GM10248 (cell line): ENCODE measurements at regions not wholly inside any gene's neighbourhood (a gene's known extent, or its start where the extent isn't known, plus 50 kb on each side); places are given as distances from the start of the nearest gene placed in this dataset.

Experiments
- CTCF ChIA-PET: fragments of 300-600 bp; sonication (Branson Sonifier 250); formaldehyde crosslinking; extraction: SDS; loops from one replicate; lab custom pipeline; 2021; ENCODE audit warnings: antibody characterized with exemption; lab: Yijun Ruan, JAX
- POLR2A ChIA-PET: fragments of 350-650 bp; sonication (Branson Sonifier 250); formaldehyde crosslinking; extraction: SDS; loops from one replicate; lab custom pipeline; 2020; ENCODE audit warnings: antibody characterized with exemption; lab: Yijun Ruan, JAX
- DNase-seq: peaks from one replicate; pipeline ENCODE4 v3.0.0; 2012; ENCODE audit errors: extremely low spot score
- TF ChIP-seq, protein P1 (sequence below): IDR thresholded peaks from 2 replicates; pipeline ENCODE4 v1.5.1; 2012; ENCODE audit warnings: mild to moderate bottlenecking, low read depth; ENCODE audit errors: extremely low read depth, missing control alignments, control extremely low read depth

- ChIA-PET POLR2A (no interaction called here), CTCF (no interaction called here)
- TF ChIP-seq, protein P1, sequence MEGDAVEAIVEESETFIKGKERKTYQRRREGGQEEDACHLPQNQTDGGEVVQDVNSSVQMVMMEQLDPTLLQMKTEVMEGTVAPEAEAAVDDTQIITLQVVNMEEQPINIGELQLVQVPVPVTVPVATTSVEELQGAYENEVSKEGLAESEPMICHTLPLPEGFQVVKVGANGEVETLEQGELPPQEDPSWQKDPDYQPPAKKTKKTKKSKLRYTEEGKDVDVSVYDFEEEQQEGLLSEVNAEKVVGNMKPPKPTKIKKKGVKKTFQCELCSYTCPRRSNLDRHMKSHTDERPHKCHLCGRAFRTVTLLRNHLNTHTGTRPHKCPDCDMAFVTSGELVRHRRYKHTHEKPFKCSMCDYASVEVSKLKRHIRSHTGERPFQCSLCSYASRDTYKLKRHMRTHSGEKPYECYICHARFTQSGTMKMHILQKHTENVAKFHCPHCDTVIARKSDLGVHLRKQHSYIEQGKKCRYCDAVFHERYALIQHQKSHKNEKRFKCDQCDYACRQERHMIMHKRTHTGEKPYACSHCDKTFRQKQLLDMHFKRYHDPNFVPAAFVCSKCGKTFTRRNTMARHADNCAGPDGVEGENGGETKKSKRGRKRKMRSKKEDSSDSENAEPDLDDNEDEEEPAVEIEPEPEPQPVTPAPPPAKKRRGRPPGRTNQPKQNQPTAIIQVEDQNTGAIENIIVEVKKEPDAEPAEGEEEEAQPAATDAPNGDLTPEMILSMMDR = no peak
- no peak for DNase-seq
Observed at GRCh38 chr18:51998066-51998465, 341.9 kb upstream of the DCC start.

- POLR2A ChIA-PET = no interaction called here
- TF ChIP-seq, protein P1 = no peak
- CTCF ChIA-PET = no interaction called here
- no peak for DNase-seq
Observed at GRCh38 chr18:51998711-51999110, 341.3 kb upstream of the DCC start.

- ChIA-PET POLR2A (no interaction called here), CTCF (interaction anchor here (1.1 to 1.3 kb wide), 2 partner anchors 13 to 15 kb away, joined by 3 to 4 read pairs; no protein-coding TSS in a partner anchor)
- no peak for DNase-seq
- TF ChIP-seq, protein P1 = no peak
Observed at GRCh38 chr18:51999351-51999750, 340.6 kb upstream of the DCC start.

GRCh38 chr18:52000435-52000834 is 339.6 kb upstream of the DCC start:
- no peak for DNase-seq
- TF ChIP-seq, protein P1 = no peak
- POLR2A ChIA-PET = no interaction called here
- CTCF ChIA-PET = interaction anchor here (1.1 to 1.3 kb wide), 3 partner anchors 12 to 51 kb away, joined by 3 to 4 read pairs (median 3); no protein-coding TSS in a partner anchor

- POLR2A ChIA-PET = no interaction called here
- CTCF ChIA-PET = interaction anchor here (0.7 to 1.2 kb wide), 2 partner anchors 43 to 51 kb away, joined by 3 read pairs; no protein-coding TSS in a partner anchor
Observed at GRCh38 chr18:52001106-52001505, 338.9 kb upstream of the DCC start.

GRCh38 chr18:52002600-52002999 is 337.4 kb upstream of the DCC start:
- ChIA-PET CTCF (no interaction called here), POLR2A (no interaction called here)
- no peak for DNase-seq
- TF ChIP-seq, protein P1 = no peak

More at GRCh38 chr18:52001106-52001505, 338.9 kb upstream of the DCC start:
- no peak for DNase-seq
- TF ChIP-seq, protein P1 = no peak

- no peak for DNase-seq
- ChIA-PET POLR2A (no interaction called here), CTCF (no interaction called here)
- TF ChIP-seq, protein P1 = no peak
Observed at GRCh38 chr18:52007105-52007504, 332.9 kb upstream of the DCC start.
